A673 (cell line): ENCODE measurements at regions not wholly inside any gene's neighbourhood (a gene's known extent, or its start where the extent isn't known, plus 50 kb on each side); places are given as distances from the start of the nearest gene placed in this dataset.

Source experiments
- EZH2 ChIP-seq: fragments of 200-600 bp; sonication (generic); IDR thresholded peaks from 2 replicates; pipeline ENCODE4 v1.6.1; 2017; ENCODE audit warnings: borderline replicate concordance, low read depth, mild to moderate bottlenecking, mixed read lengths, antibody characterized with exemption, low read length; ENCODE audit not compliant: poor library complexity, severe bottlenecking
- TF ChIP-seq, protein P1 (sequence below): fragments of 300-800, 200-600 bp; sonication (generic); conservative IDR thresholded peaks from 2 replicates; pipeline ENCODE4 v1.5.1; 2017; ENCODE audit warnings: low read depth, mild to moderate bottlenecking, antibody characterized with exemption, low read length, moderate library complexity, mixed read lengths

DNA sequence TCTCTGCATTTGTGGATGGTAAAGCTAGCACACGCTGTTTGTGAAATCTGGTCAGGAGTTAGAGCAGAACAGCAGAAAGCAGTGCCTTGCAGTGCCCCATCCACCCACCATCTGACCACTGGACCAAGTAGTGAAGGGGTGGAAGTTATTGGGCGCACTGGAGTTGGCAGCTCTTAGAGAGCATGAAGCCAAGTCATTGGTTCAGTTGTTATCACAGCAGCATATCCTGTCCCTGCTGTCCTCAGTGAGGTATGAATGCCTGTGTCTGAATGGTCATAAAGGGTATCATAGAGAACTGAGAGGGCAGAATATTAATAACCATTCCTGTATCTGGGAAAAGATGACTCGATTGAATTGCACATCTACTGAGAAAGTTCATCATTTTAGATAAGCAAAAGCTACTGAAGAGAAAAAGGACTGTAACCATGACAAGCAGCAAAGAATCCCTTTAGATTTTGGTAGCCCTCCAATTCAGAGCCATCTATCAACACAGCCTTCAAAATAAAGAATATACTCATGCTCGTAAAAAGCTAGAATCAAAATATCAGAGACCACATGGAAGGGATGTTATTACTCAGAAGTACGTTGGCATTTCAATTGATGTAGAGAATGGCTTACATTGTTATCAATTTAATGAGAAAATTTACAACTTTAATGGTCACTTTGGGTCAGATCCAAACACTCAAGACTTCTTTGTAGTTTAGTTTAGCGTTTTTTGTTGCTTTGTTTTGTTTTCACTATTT lies 919.0 kb downstream of the EFNB2 start:
- TF ChIP-seq EZH2 = no peak
- TF ChIP-seq, protein P1, sequence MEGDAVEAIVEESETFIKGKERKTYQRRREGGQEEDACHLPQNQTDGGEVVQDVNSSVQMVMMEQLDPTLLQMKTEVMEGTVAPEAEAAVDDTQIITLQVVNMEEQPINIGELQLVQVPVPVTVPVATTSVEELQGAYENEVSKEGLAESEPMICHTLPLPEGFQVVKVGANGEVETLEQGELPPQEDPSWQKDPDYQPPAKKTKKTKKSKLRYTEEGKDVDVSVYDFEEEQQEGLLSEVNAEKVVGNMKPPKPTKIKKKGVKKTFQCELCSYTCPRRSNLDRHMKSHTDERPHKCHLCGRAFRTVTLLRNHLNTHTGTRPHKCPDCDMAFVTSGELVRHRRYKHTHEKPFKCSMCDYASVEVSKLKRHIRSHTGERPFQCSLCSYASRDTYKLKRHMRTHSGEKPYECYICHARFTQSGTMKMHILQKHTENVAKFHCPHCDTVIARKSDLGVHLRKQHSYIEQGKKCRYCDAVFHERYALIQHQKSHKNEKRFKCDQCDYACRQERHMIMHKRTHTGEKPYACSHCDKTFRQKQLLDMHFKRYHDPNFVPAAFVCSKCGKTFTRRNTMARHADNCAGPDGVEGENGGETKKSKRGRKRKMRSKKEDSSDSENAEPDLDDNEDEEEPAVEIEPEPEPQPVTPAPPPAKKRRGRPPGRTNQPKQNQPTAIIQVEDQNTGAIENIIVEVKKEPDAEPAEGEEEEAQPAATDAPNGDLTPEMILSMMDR = no peak
